MCF 10A (cell line): ENCODE measurements at regions not wholly inside any gene's neighbourhood (a gene's known extent, or its start where the extent isn't known, plus 50 kb on each side); places are given as distances from the start of the nearest gene placed in this dataset.

Experiments used
- BruUV-seq: library from RNA; stranded (reverse); fragments of 400-500 nt; replicated peaks from 2 replicates; lab custom pipeline; 2021; lab: Mats Ljungman, UMichigan
- CTCF ChIA-PET: fragments of 300-600 bp; sonication (Branson Sonifier 250); formaldehyde crosslinking; extraction: SDS; loops from one replicate; lab custom pipeline; 2021; ENCODE audit warnings: antibody characterized with exemption, inconsistent platforms; lab: Yijun Ruan, JAX
- POLR2A ChIA-PET: fragments of 300-600, 350-650 bp; sonication (Branson Sonifier 250); formaldehyde crosslinking; extraction: SDS; loops from one replicate; lab custom pipeline; 2020; ENCODE audit warnings: antibody characterized with exemption, inconsistent platforms; lab: Yijun Ruan, JAX
- DNase-seq: peaks from one replicate; pipeline ENCODE4 v3.0.0-alpha.2; 2018; ENCODE audit not compliant: unreplicated experiment
- H3K27ac Mint-ChIP-seq: one replicate; pipeline ENCODE4 v1.8.0; 2022; ENCODE audit warnings: mild to moderate bottlenecking, low read depth, mixed read lengths; ENCODE audit not compliant: unreplicated experiment
- H3K27me3 Mint-ChIP-seq: one replicate; pipeline ENCODE4 v1.8.0; 2022; ENCODE audit warnings: mixed read lengths; ENCODE audit not compliant: insufficient read depth, unreplicated experiment
- H3K36me3 Mint-ChIP-seq: one replicate; pipeline ENCODE4 v1.8.0; 2022; ENCODE audit warnings: mild to moderate bottlenecking, moderate library complexity, mixed read lengths; ENCODE audit not compliant: insufficient read depth, unreplicated experiment
- H3K4me1 Mint-ChIP-seq: one replicate; pipeline ENCODE4 v1.8.0; 2022; ENCODE audit warnings: mixed read lengths; ENCODE audit not compliant: insufficient read depth, unreplicated experiment
- H3K4me3 Mint-ChIP-seq: one replicate; pipeline ENCODE4 v1.8.0; 2022; ENCODE audit warnings: mild to moderate bottlenecking, moderate library complexity, mixed read lengths; ENCODE audit not compliant: unreplicated experiment
- H3K9me3 Mint-ChIP-seq: one replicate; pipeline ENCODE4 v1.8.0; 2022; ENCODE audit warnings: mixed read lengths; ENCODE audit not compliant: unreplicated experiment
- CTCF ChIP-seq: fragments of 200-600 bp; IDR thresholded peaks from one replicate; pipeline ENCODE4 v1.8.0; 2022; ENCODE audit warnings: antibody characterized with exemption, mild to moderate bottlenecking; ENCODE audit not compliant: unreplicated experiment
- intact Hi-C: fragments of 100-400 bp; cut with micrococcal nuclease; formaldehyde crosslinking; loops from 2 replicates; pipeline ENCODE4 v1.14.1; 2022

GRCh38 chr6:98601716-98602115 lies 232.7 kb upstream of the POU3F2 start:
- no TSS peak for BruUV-seq
- ChIA-PET POLR2A (interaction anchor here (0.6 kb wide), 1 partner anchor 1034 kb away, joined by 3 read pairs; no protein-coding TSS in a partner anchor), CTCF (no interaction called here)
- no peak overlapping the region for H3K27ac Mint-ChIP-seq
- no peaks in the 10 kb centered on the region for H3K9me3 Mint-ChIP-seq
- intact Hi-C loops = no loop called here
- no peak for TF ChIP-seq CTCF
- no peaks in the 10 kb centered on the region for H3K36me3 Mint-ChIP-seq
- no peaks in the 10 kb centered on the region for H3K4me1 Mint-ChIP-seq
- DNase-seq = no peak
- no peak overlapping the region for H3K4me3 Mint-ChIP-seq
- no peaks in the 10 kb centered on the region for H3K27me3 Mint-ChIP-seq

GRCh38 chr6:98605705-98606104 lies 228.7 kb upstream of the POU3F2 start:
- no peaks in the 10 kb centered on the region for H3K4me1 Mint-ChIP-seq
- no peaks in the 10 kb centered on the region for H3K27me3 Mint-ChIP-seq
- H3K27ac Mint-ChIP-seq = no peak overlapping the region
- no peaks in the 10 kb centered on the region for H3K36me3 Mint-ChIP-seq
- TF ChIP-seq CTCF = no peak
- BruUV-seq = no TSS peak
- ChIA-PET POLR2A (no interaction called here), CTCF (no interaction called here)
- intact Hi-C loops = no loop called here
- no peaks in the 10 kb centered on the region for H3K9me3 Mint-ChIP-seq
- no peak overlapping the region for H3K4me3 Mint-ChIP-seq
- no peak for DNase-seq

- Mint-ChIP-seq H3K27ac (no peak overlapping the region), H3K4me3 (no peak overlapping the region), H3K27me3 (peaks cover 26% of the 10 kb centered on the region), H3K9me3 (peaks cover 7% of the 10 kb centered on the region), H3K4me1 (no peaks in the 10 kb centered on the region), H3K36me3 (no peaks in the 10 kb centered on the region)
- no peak for DNase-seq
- ChIA-PET POLR2A (no interaction called here), CTCF (interaction anchor here (0.6 kb wide), 1 partner anchor 73 kb away, joined by 6 read pairs; no protein-coding TSS in a partner anchor)
- intact Hi-C loops = no loop called here
- no TSS peak for BruUV-seq
- no peak for TF ChIP-seq CTCF
Observed at GRCh38 chr6:98627129-98627775, 207.1 kb upstream of the POU3F2 start.

GRCh38 chr6:98633886-98634285 lies 200.5 kb upstream of the POU3F2 start:
- Mint-ChIP-seq H3K4me3 (no peak overlapping the region), H3K27ac (no peak overlapping the region), H3K4me1 (no peaks in the 10 kb centered on the region), H3K27me3 (peaks cover 34% of the 10 kb centered on the region), H3K36me3 (no peaks in the 10 kb centered on the region), H3K9me3 (no peaks in the 10 kb centered on the region)
- BruUV-seq = no TSS peak
- POLR2A ChIA-PET = no interaction called here
- DNase-seq = peak; percentile 23
- intact Hi-C loops = no loop called here
- CTCF ChIA-PET = no interaction called here
- no peak for TF ChIP-seq CTCF
